Effector memory CD4-positive, alpha-beta T cell (primary cell): ENCODE measurements at regions not wholly inside any gene's neighbourhood (a gene's known extent, or its start where the extent isn't known, plus 50 kb on each side); places are given as distances from the start of the nearest gene placed in this dataset.

ENCODE experiments used
- DNase-seq, 3 donors: peaks; one replicate each; pipeline ENCODE4 v3.0.0-alpha.2; 2020
- H3K27ac ChIP-seq: 2 replicates; pipeline ENCODE4 v1.7.0; 2013; ENCODE audit warnings: mild to moderate bottlenecking, low read length, moderate library complexity; ENCODE audit not compliant: insufficient read depth, poor library complexity, severe bottlenecking
- H3K27me3 ChIP-seq: replicated peaks from 2 replicates; pipeline ENCODE4 v1.7.0; 2013; ENCODE audit warnings: mild to moderate bottlenecking, low read length; ENCODE audit not compliant: insufficient read depth, control insufficient read depth, poor library complexity, severe bottlenecking
- H3K36me3 ChIP-seq: 2 replicates; pipeline ENCODE4 v1.7.0; 2013; ENCODE audit warnings: mild to moderate bottlenecking, low read length, moderate library complexity; ENCODE audit not compliant: control insufficient read depth, insufficient read depth
- H3K4me1 ChIP-seq: 2 replicates; pipeline ENCODE4 v1.7.0; 2013; ENCODE audit warnings: low read length, mild to moderate bottlenecking; ENCODE audit not compliant: control insufficient read depth, insufficient read depth, poor library complexity, severe bottlenecking
- H3K4me3 ChIP-seq: 2 replicates; pipeline ENCODE4 v1.7.0; 2013; ENCODE audit warnings: low read length, low read depth, mild to moderate bottlenecking; ENCODE audit not compliant: insufficient read depth, poor library complexity, severe bottlenecking
- H3K9me3 ChIP-seq: 2 replicates; pipeline ENCODE4 v1.7.0; 2013; ENCODE audit warnings: mild to moderate bottlenecking, low read length, moderate library complexity; ENCODE audit not compliant: control insufficient read depth

DNA sequence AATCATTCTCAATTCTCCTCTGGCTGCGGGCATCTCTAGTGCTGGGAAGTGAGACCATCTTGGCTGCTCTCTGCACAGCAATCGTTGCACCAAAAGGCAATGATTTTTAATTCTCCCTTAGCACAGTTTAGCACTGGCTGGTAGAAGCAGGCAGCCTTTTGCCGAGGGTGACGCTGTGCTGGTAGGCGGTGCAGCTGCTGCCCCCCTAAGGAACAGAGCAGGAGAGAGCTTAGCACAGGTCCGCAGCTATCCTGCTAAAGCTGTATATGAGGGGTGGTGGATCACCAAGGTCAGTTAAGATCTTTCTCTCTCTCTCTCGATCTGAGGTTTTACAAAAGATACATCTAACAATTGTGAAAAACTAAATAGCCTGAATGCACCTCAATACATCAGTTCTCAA, 390.1 kb downstream of the GATA3 start:
- H3K4me3 ChIP-seq = no peak overlapping the region
- no peak for DNase-seq
- H3K36me3 ChIP-seq = no peaks in the 10 kb centered on the region
- H3K27me3 ChIP-seq = no peaks in the 10 kb centered on the region
- H3K27ac ChIP-seq = no peak overlapping the region
- no peaks in the 10 kb centered on the region for H3K9me3 ChIP-seq
- no peaks in the 10 kb centered on the region for H3K4me1 ChIP-seq

DNA sequence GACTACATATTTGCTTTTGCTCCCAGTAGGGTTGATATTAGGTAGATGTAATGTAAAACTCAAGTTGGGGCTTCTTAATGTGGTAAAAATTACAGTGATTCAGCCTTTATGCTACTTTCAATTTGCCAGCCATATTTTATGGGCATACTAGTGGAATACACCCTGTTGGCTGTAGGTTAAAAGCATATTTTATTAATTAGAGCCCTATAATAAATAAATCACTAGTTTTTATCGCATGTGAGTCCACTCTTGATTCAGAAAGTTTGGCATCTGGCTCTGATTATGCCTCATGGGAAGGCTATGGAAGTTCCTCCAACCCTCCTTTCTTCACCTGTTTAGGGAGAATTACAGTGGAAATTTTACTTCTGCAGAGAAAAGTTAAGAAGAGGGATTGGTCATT, 390.9 kb downstream of the GATA3 start:
- Histone ChIP-seq H3K4me1 (no peaks in the 10 kb centered on the region), H3K27me3 (no peaks in the 10 kb centered on the region), H3K27ac (no peak overlapping the region), H3K4me3 (no peak overlapping the region), H3K9me3 (no peaks in the 10 kb centered on the region), H3K36me3 (no peaks in the 10 kb centered on the region)
- no peak for DNase-seq

DNA sequence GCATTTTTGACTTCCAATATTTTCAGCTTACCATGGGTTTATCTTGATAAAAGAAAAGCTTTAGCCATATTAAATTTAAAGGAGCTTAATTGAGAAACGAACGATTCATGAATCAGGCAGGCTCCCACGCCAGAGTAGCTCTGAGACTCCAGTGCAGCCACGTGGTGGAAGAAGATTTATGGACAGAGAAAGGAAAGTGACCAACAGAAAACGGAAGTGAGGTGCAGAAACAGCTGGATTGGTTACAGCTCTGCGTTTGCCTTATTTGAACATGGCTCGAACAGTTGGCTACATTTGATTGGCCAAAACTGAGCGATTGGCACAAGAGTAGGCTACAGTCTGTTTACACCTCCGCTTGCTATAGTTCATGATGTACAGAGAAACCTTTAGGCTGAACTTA, 395.4 kb downstream of the GATA3 start:
- Histone ChIP-seq H3K36me3 (no peaks in the 10 kb centered on the region), H3K27me3 (no peaks in the 10 kb centered on the region), H3K4me3 (no peak overlapping the region), H3K27ac (no peak overlapping the region), H3K4me1 (no peaks in the 10 kb centered on the region), H3K9me3 (no peaks in the 10 kb centered on the region)
- no peak for DNase-seq

DNA sequence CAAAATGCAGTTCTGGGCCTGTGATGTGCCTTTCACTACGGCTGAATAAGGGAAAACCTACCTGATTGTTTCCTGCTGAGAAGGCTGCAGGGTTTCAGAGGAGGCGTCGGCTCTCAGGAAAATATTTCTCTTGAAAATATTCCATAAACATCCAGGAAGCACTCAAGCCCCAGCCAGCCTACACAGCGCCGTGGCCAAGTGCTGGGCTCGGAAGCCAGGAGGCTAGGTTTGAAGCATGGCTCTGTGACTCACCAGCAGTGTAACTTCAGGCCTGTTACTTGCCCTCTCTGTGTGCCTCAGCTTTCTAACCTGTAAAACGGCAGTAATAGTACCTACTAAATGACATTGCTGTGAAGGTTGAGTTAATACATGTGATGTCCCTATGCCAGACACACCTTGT, 399.1 kb downstream of the GATA3 start:
- no peaks in the 10 kb centered on the region for H3K36me3 ChIP-seq
- no peak for DNase-seq
- no peak overlapping the region for H3K27ac ChIP-seq
- no peaks in the 10 kb centered on the region for H3K4me1 ChIP-seq
- H3K9me3 ChIP-seq = no peaks in the 10 kb centered on the region
- no peak overlapping the region for H3K4me3 ChIP-seq
- H3K27me3 ChIP-seq = no peaks in the 10 kb centered on the region

DNA sequence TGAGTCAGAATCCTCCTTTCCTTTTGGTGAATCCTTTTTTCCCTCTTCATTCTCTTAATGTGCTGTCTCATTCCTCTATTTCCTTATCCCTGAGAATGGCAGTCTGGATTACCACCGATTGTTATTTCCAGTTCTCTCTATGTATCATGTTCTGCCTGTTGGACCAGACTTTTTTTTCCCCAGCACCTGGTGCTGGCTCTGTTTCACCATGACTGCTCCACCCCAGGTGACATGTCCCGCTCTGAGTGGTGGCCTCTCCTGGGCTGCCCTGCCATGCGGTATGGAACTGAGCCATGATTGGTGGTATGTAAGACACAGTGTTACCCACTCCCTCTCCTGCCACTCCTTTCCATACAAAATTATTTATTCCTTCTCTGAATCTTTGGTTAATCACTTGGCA, 399.9 kb downstream of the GATA3 start:
- Histone ChIP-seq H3K4me1 (no peaks in the 10 kb centered on the region), H3K4me3 (no peak overlapping the region), H3K27ac (no peak overlapping the region), H3K36me3 (no peaks in the 10 kb centered on the region), H3K27me3 (no peaks in the 10 kb centered on the region), H3K9me3 (no peaks in the 10 kb centered on the region)
- no peak for DNase-seq

DNA sequence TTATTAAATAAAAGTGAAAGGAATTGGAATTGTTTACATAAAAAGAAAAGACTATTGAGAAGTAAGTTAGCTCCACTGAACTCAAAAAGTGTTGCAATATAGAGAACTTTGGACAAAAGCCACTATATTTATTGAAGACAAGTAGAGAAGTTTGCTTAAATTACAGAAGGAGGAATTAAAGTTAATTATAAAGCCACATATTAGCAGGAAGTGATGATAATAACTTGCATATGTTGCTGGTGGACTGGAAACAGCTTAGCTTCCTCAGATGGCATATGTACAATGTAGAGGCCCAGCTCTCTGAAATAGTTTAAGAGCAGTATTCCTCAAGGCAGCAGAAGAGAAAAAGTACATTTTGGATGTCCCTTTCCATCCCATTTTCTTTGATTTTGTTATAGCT, 400.7 kb downstream of the GATA3 start:
- H3K4me3 ChIP-seq = no peak overlapping the region
- H3K27me3 ChIP-seq = no peaks in the 10 kb centered on the region
- no peak for DNase-seq
- H3K27ac ChIP-seq = no peak overlapping the region
- no peaks in the 10 kb centered on the region for H3K36me3 ChIP-seq
- no peaks in the 10 kb centered on the region for H3K9me3 ChIP-seq
- H3K4me1 ChIP-seq = no peaks in the 10 kb centered on the region

DNA sequence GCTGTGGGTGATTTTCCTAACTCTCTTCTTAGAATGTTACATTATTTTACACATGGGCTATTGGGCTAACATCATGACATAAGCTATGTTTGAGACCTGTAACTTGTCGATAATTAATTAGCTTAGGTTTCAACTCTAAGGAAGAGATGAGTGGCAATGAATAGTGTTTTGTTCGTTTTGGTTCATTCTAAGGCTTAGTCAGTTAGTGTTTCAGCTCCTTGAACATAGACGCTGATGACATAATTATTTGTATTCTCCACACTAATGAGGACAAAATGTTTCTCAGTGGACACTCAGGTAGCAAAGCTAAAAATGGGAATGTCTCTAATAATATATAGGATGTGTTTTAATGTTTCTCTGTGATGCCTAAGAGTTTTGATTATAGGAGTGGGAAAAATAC, 401.9 kb downstream of the GATA3 start:
- Histone ChIP-seq H3K4me1 (no peaks in the 10 kb centered on the region), H3K4me3 (no peak overlapping the region), H3K36me3 (no peaks in the 10 kb centered on the region), H3K27me3 (no peaks in the 10 kb centered on the region), H3K9me3 (no peaks in the 10 kb centered on the region), H3K27ac (no peak overlapping the region)
- no peak for DNase-seq

DNA sequence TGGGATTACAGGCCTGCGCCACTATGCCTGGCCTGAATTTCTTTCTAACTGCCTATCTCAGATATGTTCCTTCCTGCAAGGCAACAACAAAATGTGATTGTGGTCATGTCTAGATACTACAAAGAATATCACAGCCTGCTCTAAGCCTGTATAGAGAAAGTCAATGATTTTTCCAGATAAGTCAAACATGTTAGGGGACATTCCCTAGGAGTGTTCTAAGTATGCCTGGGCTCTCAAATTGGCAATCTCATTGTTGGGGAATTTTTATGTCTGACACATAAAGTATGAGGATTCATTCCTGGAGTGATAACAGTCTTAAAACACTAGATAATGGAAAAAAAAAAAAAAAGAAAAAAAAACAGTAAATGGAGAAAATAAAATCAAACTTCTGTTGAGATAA, 406.1 kb downstream of the GATA3 start:
- DNase-seq = no peak
- H3K36me3 ChIP-seq = no peaks in the 10 kb centered on the region
- H3K27ac ChIP-seq = no peak overlapping the region
- no peak overlapping the region for H3K4me3 ChIP-seq
- H3K9me3 ChIP-seq = no peaks in the 10 kb centered on the region
- H3K27me3 ChIP-seq = no peaks in the 10 kb centered on the region
- no peaks in the 10 kb centered on the region for H3K4me1 ChIP-seq

DNA sequence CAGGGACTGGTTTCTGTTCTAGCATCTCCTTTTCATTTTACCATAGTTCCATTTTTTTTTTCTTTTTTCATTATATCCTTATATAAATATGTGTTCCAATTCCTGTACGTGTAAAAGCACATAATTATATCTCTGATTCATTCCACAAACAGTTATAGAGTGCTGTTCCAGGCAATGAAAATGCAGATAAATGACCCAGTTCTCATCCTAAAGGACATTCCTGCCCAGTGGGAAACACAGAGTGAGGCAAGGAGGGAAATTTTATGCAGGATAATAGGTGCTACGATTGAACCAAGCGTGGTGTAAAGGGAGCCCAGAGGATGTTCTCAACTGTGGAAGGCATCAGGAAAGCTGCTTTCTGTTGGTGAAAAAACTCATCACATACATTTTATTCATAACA, 408.1 kb downstream of the GATA3 start:
- no peak for DNase-seq
- Histone ChIP-seq H3K4me3 (no peak overlapping the region), H3K27ac (no peak overlapping the region), H3K4me1 (no peaks in the 10 kb centered on the region), H3K36me3 (no peaks in the 10 kb centered on the region), H3K9me3 (no peaks in the 10 kb centered on the region), H3K27me3 (no peaks in the 10 kb centered on the region)

DNA sequence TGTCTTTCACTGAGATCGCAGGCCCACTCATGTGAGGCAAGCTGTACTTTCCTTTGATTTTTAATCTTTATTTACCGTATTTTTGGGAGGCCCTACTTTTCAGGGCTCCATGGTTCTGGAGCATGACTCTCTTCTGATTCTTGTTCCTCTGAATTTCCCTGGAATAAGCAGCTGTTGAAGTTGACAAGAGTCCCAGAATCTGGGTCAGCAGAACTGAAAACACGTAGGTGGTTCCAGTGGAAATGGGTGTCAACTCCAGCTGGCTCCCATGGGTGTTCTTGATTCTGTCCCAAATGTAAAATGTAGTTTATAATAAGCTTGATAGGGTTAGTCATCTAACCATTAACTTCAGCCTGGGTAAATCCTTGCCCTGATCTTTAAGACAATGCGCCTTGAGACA, 409.4 kb downstream of the GATA3 start:
- Histone ChIP-seq H3K4me1 (no peaks in the 10 kb centered on the region), H3K4me3 (no peak overlapping the region), H3K27me3 (no peaks in the 10 kb centered on the region), H3K36me3 (no peaks in the 10 kb centered on the region), H3K9me3 (no peaks in the 10 kb centered on the region), H3K27ac (no peak overlapping the region)
- DNase-seq = no peak

DNA sequence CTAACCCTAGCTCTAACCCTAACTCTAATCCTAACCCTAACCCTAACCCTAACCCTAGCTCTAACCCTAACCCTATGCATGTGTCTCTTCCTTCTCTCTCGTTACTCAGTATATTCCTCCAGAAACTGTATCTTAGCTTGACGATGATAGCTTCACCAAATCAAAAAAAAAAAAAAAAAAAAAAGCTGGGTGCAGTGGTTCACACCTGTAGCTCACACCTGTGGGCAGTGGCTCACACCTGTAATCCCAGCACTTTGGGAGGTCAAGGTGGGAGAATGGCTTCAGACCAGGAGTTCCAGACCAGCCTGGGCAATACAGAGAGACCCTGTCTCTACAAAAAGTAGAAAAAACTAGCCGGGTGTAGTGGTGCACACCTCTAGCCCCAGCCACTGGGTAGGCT, 414.0 kb downstream of the GATA3 start:
- Histone ChIP-seq H3K4me1 (no peaks in the 10 kb centered on the region), H3K27ac (no peak overlapping the region), H3K36me3 (no peaks in the 10 kb centered on the region), H3K4me3 (no peak overlapping the region), H3K27me3 (no peaks in the 10 kb centered on the region), H3K9me3 (no peaks in the 10 kb centered on the region)
- DNase-seq = no peak
